Muscle layer of duodenum (tissue), 2 donors: ENCODE measurements at regions not wholly inside any gene's neighbourhood (a gene's known extent, or its start where the extent isn't known, plus 50 kb on each side); places are given as distances from the start of the nearest gene placed in this dataset.

Experiments
- H3K27ac ChIP-seq: one replicate; pipeline ENCODE4 v1.7.0; 2013; ENCODE audit warnings: mild to moderate bottlenecking, low read length
- H3K27me3 ChIP-seq: one replicate; pipeline ENCODE4 v1.7.0; 2013; ENCODE audit warnings: low read depth, mild to moderate bottlenecking, control low read depth, low read length
- H3K36me3 ChIP-seq, 2 donors: one replicate each; pipeline ENCODE4 v1.7.0; 2013; ENCODE audit warnings: low read length in 2 of 2, control low read depth in 1 of 2, mild to moderate bottlenecking in 1 of 2; ENCODE audit not compliant: insufficient read depth in 2 of 2, control insufficient read depth in 1 of 2
- H3K4me1 ChIP-seq, 2 donors: one replicate each; pipeline ENCODE4 v1.7.0; 2013; ENCODE audit warnings: low read length in 2 of 2, mild to moderate bottlenecking in 2 of 2, control low read depth in 1 of 2, moderate library complexity in 1 of 2; ENCODE audit not compliant: insufficient read depth in 2 of 2, control insufficient read depth in 1 of 2
- H3K4me3 ChIP-seq, 2 donors: one replicate each; pipeline ENCODE4 v1.7.0; 2013; ENCODE audit warnings: low read length in 2 of 2, low read depth in 1 of 2, mild to moderate bottlenecking in 1 of 2
- H3K9me3 ChIP-seq, 2 donors: one replicate each; pipeline ENCODE4 v1.7.0; 2013; ENCODE audit warnings: low read length in 2 of 2, control low read depth in 1 of 2, mild to moderate bottlenecking in 1 of 2; ENCODE audit not compliant: control insufficient read depth in 1 of 2
- donor health status: healthy.

DNA sequence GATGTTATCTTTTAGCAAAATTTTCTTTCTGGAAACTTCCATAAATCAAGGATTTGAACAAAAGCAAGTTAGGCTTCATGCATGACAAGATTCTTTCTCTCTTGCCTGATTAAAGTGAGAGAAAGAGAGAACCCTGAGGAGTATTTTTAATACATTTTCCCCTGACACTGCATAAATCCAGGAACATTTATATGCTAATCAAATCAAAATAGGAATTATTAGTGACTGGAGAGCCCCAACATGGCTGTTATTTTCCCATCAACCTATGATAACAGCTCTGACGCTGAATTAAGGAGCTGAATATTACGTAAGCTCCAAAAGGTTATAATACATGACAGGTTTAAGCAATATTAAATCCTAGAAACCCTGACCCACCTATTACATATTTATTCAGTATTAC lies 930.2 kb upstream of the PIK3C3 start:
- no peak overlapping the region for H3K27ac ChIP-seq
- H3K4me1 ChIP-seq = no peaks in the 10 kb centered on the region
- H3K4me3 ChIP-seq = no peak overlapping the region
- no peaks in the 10 kb centered on the region for H3K36me3 ChIP-seq
- no peaks in the 10 kb centered on the region for H3K27me3 ChIP-seq
- no peaks in the 10 kb centered on the region for H3K9me3 ChIP-seq

DNA sequence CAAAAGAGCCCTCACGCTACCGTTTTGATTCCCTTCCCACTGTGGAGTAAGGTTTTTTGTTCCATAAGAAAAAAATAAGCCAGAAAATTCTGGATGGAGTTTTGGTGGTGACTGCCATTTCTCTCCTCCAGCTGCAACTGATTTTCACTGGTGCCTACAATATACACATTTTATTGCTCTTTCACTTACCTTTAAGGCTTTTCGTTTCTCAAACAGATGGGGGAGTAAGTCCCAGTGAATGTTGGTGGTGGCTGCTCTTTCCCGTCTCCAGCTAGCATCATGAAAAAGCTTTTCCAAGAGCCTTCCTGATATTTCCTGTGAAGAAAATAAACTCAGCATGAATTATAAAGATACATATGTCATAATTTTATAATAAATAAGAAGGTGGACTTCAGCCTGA lies 932.5 kb upstream of the PIK3C3 start:
- Histone ChIP-seq H3K4me3 (no peak overlapping the region), H3K27me3 (no peaks in the 10 kb centered on the region)

DNA sequence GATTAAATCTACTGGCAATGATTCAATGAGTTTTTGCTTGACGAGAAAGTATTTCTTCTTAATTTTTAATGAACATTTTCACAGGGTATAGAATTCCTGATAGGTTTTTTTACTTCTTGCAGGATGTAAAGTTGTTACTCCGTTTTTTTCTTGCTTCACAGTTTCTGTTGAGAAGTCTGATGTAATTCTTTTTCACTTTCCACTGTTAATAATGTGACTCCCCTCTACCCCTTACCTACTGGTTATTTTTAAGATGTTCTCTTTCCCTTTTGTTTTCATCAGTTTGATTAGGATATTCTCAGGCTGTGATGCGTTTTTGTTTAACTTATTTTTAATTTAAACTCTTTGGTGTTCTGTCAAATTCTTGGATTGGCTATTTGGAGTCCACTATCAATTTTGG lies 933.9 kb upstream of the PIK3C3 start:
- Histone ChIP-seq H3K36me3 (no peaks in the 10 kb centered on the region), H3K4me3 (no peak overlapping the region), H3K27me3 (no peaks in the 10 kb centered on the region), H3K4me1 (no peaks in the 10 kb centered on the region), H3K9me3 (peaks cover 0 to 4% of the 10 kb centered on the region in 2 donors), H3K27ac (no peak overlapping the region)

More for the DNA sequence above, 932.5 kb upstream of the PIK3C3 start:
- Histone ChIP-seq H3K9me3 (peaks cover 0 to 4% of the 10 kb centered on the region in 2 donors), H3K36me3 (no peaks in the 10 kb centered on the region), H3K27ac (no peak overlapping the region), H3K4me1 (no peaks in the 10 kb centered on the region)

DNA sequence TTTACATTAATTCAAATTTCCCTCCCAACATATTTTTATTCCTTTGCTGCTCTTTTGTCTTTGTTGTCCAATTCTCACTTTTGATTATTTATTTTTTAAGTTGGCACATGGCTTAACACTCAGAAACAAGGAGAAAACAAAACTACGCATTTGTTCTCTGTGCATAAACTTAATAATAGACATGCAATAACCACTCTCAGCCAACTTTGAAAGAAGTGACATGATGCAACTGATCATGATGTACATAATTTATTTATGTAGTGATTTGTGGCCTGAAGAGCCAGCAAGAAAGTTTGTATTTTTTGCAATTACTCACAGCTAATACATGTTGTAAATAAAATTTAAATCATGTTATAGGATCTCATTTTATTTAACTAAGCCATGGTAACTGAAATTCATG lies 942.8 kb upstream of the PIK3C3 start:
- no peaks in the 10 kb centered on the region for H3K9me3 ChIP-seq
- H3K27ac ChIP-seq = no peak overlapping the region
- H3K36me3 ChIP-seq = no peaks in the 10 kb centered on the region
- H3K27me3 ChIP-seq = no peaks in the 10 kb centered on the region
- no peaks in the 10 kb centered on the region for H3K4me1 ChIP-seq
- H3K4me3 ChIP-seq = no peak overlapping the region

DNA sequence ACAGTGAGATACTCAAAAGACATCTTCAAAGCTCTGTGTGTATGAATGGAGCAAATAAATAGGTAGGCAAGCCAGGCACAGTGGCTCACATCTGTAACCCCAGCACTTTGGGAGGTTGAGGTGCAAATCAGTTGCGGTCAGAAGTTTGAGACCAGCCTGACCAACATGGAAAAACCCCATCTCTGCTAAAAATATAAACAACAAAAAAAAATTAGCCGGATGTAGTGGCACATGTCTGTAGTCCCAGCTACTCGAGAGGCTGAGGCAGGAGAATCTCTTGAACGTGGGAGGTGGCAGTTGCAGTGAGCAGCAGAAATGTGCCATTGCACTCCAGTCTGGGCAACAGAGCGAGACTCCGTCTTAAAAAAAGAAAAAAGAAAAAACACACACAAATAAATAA lies 945.1 kb upstream of the PIK3C3 start:
- no peaks in the 10 kb centered on the region for H3K9me3 ChIP-seq
- no peak overlapping the region for H3K27ac ChIP-seq
- no peak overlapping the region for H3K4me3 ChIP-seq
- no peaks in the 10 kb centered on the region for H3K4me1 ChIP-seq
- H3K36me3 ChIP-seq = no peaks in the 10 kb centered on the region
- no peaks in the 10 kb centered on the region for H3K27me3 ChIP-seq

DNA sequence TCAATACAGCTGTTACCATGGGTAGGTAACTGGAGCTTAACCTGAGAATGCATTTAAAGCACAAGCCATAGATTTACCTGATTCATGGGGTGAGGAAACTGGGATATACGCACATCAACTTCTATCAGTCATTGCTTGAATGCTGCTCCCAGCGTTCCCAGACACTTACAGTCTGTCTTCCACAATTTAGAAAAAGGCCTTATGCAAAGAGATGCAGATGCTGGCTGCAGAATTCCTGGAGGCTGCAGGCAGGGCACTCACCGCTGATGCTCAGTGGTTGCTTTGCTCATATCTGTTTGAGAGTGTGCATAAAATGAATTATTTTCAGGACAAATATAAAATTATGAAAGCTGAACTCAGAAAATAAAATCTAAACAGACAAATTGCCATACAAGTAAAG lies 950.7 kb upstream of the PIK3C3 start:
- no peaks in the 10 kb centered on the region for H3K9me3 ChIP-seq
- H3K4me1 ChIP-seq = no peaks in the 10 kb centered on the region
- no peak overlapping the region for H3K27ac ChIP-seq
- no peaks in the 10 kb centered on the region for H3K36me3 ChIP-seq
- H3K27me3 ChIP-seq = no peaks in the 10 kb centered on the region
- no peak overlapping the region for H3K4me3 ChIP-seq

DNA sequence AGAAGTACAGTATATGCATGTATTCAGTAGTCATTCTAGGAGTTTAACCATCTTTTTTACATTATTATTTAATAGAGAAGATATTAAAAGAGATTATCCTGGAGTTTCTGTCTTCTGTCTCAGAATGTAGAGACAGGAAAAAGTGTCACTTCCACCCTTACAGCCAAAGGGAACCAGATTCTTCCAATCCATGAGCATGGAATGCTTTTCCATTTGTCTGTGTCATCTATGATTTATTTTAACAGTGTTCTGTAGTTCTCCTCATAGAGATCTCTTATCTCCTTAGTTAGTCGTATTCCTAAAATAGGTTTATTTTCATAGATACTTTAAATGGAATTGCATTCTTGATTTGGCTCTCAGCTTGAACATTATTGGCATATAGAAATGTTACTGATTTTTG lies 959.5 kb upstream of the PIK3C3 start:
- Histone ChIP-seq H3K4me3 (no peak overlapping the region), H3K27ac (no peak overlapping the region), H3K36me3 (no peaks in the 10 kb centered on the region), H3K4me1 (no peaks in the 10 kb centered on the region), H3K27me3 (no peaks in the 10 kb centered on the region), H3K9me3 (no peaks in the 10 kb centered on the region)

DNA sequence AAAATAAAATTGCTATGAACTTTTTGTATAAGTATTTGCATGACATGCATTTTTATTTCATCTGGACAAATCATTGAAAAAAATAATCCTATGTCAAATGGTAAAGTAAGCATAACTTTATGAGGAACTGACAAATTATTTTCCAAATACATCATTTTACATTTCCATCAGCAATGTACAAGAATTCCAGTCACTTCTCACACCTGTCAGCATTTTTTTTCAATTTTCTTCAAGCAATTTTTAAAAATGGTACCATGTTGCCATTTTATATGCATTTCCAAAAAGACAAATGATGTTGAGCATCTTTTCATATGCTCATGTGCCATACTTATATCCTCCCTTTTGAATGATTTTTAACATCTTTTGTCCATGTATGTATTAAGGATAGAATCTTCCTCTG lies 961.7 kb upstream of the PIK3C3 start:
- no peaks in the 10 kb centered on the region for H3K4me1 ChIP-seq
- no peaks in the 10 kb centered on the region for H3K36me3 ChIP-seq
- H3K9me3 ChIP-seq = no peaks in the 10 kb centered on the region
- H3K27me3 ChIP-seq = no peaks in the 10 kb centered on the region
- no peak overlapping the region for H3K4me3 ChIP-seq
- no peak overlapping the region for H3K27ac ChIP-seq

DNA sequence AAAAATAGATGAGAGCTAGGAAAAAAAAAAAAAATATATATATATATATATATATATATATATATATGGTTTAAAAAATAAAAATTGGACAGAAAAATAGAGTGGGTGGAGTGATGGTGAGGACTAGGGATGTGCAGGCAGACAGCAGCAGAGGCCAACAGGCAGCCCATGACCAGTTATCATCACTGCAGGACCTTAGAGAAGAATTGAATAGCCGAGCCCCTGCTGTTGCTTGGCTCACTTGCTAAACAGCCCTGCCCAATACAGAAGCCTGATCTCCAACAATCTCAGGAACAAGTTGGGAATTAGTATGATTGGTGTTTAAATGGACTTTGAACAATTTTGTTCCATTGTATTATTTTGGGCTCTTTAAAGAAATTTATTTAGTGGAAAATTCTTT lies 967.5 kb upstream of the PIK3C3 start:
- Histone ChIP-seq H3K9me3 (no peaks in the 10 kb centered on the region), H3K36me3 (no peaks in the 10 kb centered on the region), H3K4me3 (no peak overlapping the region), H3K27me3 (no peaks in the 10 kb centered on the region), H3K4me1 (no peaks in the 10 kb centered on the region), H3K27ac (no peak overlapping the region)

DNA sequence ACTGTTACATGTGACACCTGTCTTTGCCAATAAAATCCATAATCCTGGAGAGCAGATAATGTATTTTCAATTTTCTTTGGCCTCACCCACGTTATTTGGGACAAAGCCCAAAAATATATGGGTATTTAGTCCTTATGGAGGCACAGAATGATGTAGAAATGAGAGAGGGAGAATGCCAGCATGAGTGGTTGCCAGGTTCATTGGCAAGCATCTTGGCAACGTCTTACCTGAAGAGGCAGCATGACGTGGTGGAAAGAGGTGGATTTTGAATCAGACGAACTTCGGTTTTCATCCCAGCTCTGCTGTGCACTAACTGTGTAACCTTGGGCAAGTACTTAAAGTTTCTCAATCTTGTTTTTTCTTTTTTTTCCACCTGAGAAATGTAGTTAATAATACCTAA lies 969.6 kb upstream of the PIK3C3 start:
- Histone ChIP-seq H3K27me3 (no peaks in the 10 kb centered on the region), H3K9me3 (no peaks in the 10 kb centered on the region), H3K27ac (no peak overlapping the region), H3K4me1 (no peaks in the 10 kb centered on the region), H3K36me3 (no peaks in the 10 kb centered on the region), H3K4me3 (no peak overlapping the region)

DNA sequence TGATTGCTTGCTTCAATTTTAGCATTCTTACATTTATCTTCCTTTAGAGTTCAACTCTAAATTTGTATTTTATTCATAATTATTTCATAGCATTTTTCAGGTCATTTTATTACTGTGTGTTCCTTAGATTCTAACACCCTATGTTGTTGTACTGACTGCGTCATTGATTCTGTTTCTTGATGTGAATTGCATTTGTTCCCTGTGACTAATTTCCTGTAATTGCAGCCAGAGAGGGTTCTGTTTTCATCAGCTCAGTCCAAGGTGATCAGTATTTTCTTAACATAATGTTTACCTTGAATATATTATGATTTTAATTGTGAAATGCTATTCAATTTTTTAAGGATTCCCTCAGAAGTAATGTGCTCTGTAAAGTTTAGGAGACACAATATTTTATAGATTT lies 970.2 kb upstream of the PIK3C3 start:
- H3K36me3 ChIP-seq = no peaks in the 10 kb centered on the region
- no peaks in the 10 kb centered on the region for H3K4me1 ChIP-seq
- no peak overlapping the region for H3K4me3 ChIP-seq
- no peaks in the 10 kb centered on the region for H3K9me3 ChIP-seq
- H3K27ac ChIP-seq = no peak overlapping the region
- H3K27me3 ChIP-seq = no peaks in the 10 kb centered on the region

DNA sequence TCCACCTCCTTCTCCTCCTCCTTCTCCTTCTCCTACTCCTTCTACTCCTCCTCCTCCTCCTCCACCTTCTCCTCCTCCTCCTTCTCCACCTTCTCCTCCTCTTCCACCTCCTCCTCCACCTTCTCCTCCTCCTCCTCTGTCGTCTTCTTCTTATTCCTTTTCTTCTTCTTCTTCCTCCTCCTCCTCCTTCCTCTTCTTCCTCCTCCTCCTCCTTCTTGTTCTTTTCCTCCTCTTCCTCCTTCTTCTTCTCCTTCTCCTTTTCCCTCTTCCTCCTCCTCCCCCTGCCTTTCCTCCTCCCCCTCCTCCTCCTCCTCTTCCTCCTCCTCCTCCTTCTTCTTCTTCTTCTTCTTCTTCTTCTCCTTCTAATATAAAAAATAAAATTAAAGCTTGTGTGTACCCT lies 971.2 kb upstream of the PIK3C3 start:
- Histone ChIP-seq H3K9me3 (no peaks in the 10 kb centered on the region), H3K27me3 (no peaks in the 10 kb centered on the region), H3K36me3 (no peaks in the 10 kb centered on the region), H3K27ac (no peak overlapping the region), H3K4me3 (no peak overlapping the region), H3K4me1 (no peaks in the 10 kb centered on the region)
